Lower leg skin (tissue), 4 donors: ENCODE measurements at regions not wholly inside any gene's neighbourhood (a gene's known extent, or its start where the extent isn't known, plus 50 kb on each side); places are given as distances from the start of the nearest gene placed in this dataset.

ENCODE experiments used
- DNase-seq, 2 donors: peaks; one replicate each; pipeline ENCODE4 v3.0.0-alpha.2; 2019; ENCODE audit warnings: low spot score in 2 of 2
- H3K4me3 ChIP-seq: fragments of 200-600 bp; sonication (generic); 2 replicates; pipeline ENCODE4 v1.5.1; 2017; ENCODE audit warnings: mild to moderate bottlenecking, low read depth; ENCODE audit not compliant: poor library complexity, severe bottlenecking
- CTCF ChIP-seq, 3 donors: fragments of 450-650 bp; IDR thresholded peaks; one replicate each; pipeline ENCODE4 v1.5.1; 2016; ENCODE audit warnings: antibody characterized with exemption in 3 of 3, mild to moderate bottlenecking in 3 of 3, moderate library complexity in 2 of 3
- POLR2A ChIP-seq, 2 donors: fragments of 450-650 bp; IDR thresholded peaks; one replicate each; pipeline ENCODE4 v1.6.1; 2016 to 2017; ENCODE audit warnings: antibody characterized with exemption in 2 of 2, mild to moderate bottlenecking in 1 of 2, moderate library complexity in 1 of 2
- WGBS, 2 donors: methylation state at CpG; one replicate each; pipeline ENCODE4 v1.1.5; 2018; 5-methylcytosine and 5-hydroxymethylcytosine counted together
- intact Hi-C: fragments of 100-400 bp; cut with DNase I; formaldehyde crosslinking; loops from one replicate; pipeline ENCODE4 v1.15.0; 2023; ENCODE audit warnings: low total_unique reads

GRCh38 chr12:41919526-41920261 lies 225.0 kb downstream of the GXYLT1 start:
- H3K4me3 ChIP-seq, result no peak overlapping the region
- WGBS, 2 donors, result 71 to 75% methylated on average over 9 of the region's 9 CpGs
- intact Hi-C loops, result no loop called here
- no peak for DNase-seq
- TF ChIP-seq CTCF (IDR thresholded peaks at IDR 0.05), result no peak
- TF ChIP-seq POLR2A (IDR thresholded peaks at IDR 0.05), result no peak

GRCh38 chr12:41919048-41919447 lies 225.6 kb downstream of the GXYLT1 start:
- intact Hi-C loops, result no loop called here
- H3K4me3 ChIP-seq, result no peak overlapping the region
- WGBS, 2 donors, result 93 to 96% methylated on average over 1 of the region's 1 CpG
- no peak for DNase-seq
- no peak for TF ChIP-seq CTCF (IDR thresholded peaks at IDR 0.05)
- TF ChIP-seq POLR2A (IDR thresholded peaks at IDR 0.05), result no peak

- TF ChIP-seq POLR2A (IDR thresholded peaks at IDR 0.05) (no peak), CTCF (IDR thresholded peaks at IDR 0.05) (no peak)
- intact Hi-C loops, result no loop called here
- no peak for DNase-seq
- WGBS, 2 donors, result 45 to 47% methylated on average over 5 of the region's 5 CpGs
- H3K4me3 ChIP-seq, result no peak overlapping the region
These were observed 226.7 kb downstream of the GXYLT1 start for GRCh38 chr12:41917938-41918341.

- H3K4me3 ChIP-seq, result no peak overlapping the region
- no peak for DNase-seq
- intact Hi-C loops, result no loop called here
- TF ChIP-seq CTCF (IDR thresholded peaks at IDR 0.05), result no peak
- no peak for TF ChIP-seq POLR2A (IDR thresholded peaks at IDR 0.05)
These were observed 227.5 kb downstream of the GXYLT1 start for GRCh38 chr12:41917181-41917580.

- WGBS, 2 donors, result 45 to 47% methylated on average over 6 of the region's 6 CpGs
- H3K4me3 ChIP-seq, result no peak overlapping the region
- DNase-seq, result no peak
- intact Hi-C loops, result no loop called here
- TF ChIP-seq POLR2A (IDR thresholded peaks at IDR 0.05), result no peak
- no peak for TF ChIP-seq CTCF (IDR thresholded peaks at IDR 0.05)
These were observed 233.9 kb downstream of the GXYLT1 start for GRCh38 chr12:41910578-41911320.
